ENCODE measurements at regions not wholly inside any gene's neighbourhood (a gene's known extent, or its start where the extent isn't known, plus 50 kb on each side); places are given as distances from the start of the nearest gene placed in this dataset.

DNA sequence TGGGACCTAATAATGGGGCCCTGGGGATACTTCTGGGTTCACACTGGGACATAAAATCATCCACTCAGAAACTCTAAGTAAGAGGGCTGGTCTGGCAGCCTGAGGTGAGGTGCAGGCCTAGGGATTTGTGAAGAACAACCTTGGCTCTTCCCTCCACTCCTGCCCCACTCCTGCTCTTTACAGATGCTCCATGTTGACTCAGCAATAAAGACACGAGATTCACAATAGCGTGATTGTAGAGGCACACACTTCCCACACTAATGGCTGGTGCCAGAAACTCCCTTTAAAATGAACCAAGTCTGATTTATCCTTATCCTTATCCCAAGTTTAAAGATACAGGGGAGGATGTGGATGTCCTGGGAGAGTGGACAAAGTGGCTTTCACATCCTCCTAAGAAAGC is 228.2 kb downstream of the ACTR3 start:
- H3K79me2 ChIP-seq (ENCODE audit: insufficient read depth, low read depth, low read length), result no peaks in the 10 kb centered on the region

DNA sequence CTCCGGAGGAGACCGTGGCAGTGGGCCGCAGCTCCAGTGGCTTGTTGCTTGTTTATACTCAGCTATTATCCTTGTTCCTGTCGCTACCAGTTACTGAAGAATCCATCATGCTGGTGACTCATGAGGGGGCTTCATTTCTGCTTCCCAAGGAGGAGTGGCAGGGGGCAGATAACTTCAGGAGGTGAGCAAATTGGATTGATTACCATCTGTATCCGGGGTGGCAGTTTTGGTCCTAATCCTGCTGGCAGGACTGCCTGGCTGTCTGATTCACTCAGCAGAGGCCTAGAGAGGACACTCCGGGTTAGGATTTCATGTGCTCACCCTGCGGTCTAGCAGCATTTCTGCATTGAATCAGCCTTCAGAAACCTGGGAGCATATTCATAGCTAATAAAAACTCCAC is 230.0 kb downstream of the ACTR3 start:
- no peak overlapping the region for H2AFZ ChIP-seq (ENCODE audit: low read length)
- H3K79me2 ChIP-seq (ENCODE audit: insufficient read depth, low read depth, low read length), result no peaks in the 10 kb centered on the region
- H4K20me1 ChIP-seq (ENCODE audit: insufficient read depth, low read length), result no peaks in the 10 kb centered on the region
- H3K4me1 ChIP-seq (ENCODE audit: insufficient read depth, low read length, poor library complexity, severe bottlenecking), result no peaks in the 10 kb centered on the region
- H3K4me2 ChIP-seq (ENCODE audit: low read length), result no peak overlapping the region
- TF ChIP-seq, protein P1, sequence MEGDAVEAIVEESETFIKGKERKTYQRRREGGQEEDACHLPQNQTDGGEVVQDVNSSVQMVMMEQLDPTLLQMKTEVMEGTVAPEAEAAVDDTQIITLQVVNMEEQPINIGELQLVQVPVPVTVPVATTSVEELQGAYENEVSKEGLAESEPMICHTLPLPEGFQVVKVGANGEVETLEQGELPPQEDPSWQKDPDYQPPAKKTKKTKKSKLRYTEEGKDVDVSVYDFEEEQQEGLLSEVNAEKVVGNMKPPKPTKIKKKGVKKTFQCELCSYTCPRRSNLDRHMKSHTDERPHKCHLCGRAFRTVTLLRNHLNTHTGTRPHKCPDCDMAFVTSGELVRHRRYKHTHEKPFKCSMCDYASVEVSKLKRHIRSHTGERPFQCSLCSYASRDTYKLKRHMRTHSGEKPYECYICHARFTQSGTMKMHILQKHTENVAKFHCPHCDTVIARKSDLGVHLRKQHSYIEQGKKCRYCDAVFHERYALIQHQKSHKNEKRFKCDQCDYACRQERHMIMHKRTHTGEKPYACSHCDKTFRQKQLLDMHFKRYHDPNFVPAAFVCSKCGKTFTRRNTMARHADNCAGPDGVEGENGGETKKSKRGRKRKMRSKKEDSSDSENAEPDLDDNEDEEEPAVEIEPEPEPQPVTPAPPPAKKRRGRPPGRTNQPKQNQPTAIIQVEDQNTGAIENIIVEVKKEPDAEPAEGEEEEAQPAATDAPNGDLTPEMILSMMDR (conservative IDR thresholded peaks at IDR 0.05; ENCODE audit: low read length), result no peak
- no peak for TF ChIP-seq EZH2phosphoT487 (IDR thresholded peaks at IDR 0.05; ENCODE audit: borderline replicate concordance, low read depth, low read length)
- H3K9me3 ChIP-seq (ENCODE audit: low read length), result no peaks in the 10 kb centered on the region
- no TSS peak for BruUV-seq (replicated peaks)
- CTCF ChIA-PET (ENCODE audit: unreplicated experiment), result no interaction called here
- H3K27ac ChIP-seq (ENCODE audit: low read depth, low read length, poor library complexity, severe bottlenecking), result no peak overlapping the region
- H3K4me3 ChIP-seq (ENCODE audit: low read depth, low read length, poor library complexity, severe bottlenecking), result no peak overlapping the region
- intact Hi-C loops (cut with micrococcal nuclease; ENCODE audit: unreplicated experiment), result no loop called here
- H3K9me2 ChIP-seq (ENCODE audit: insufficient read depth, low read length), result no peaks in the 10 kb centered on the region
- no peak for DNase-seq (ENCODE audit: low spot score)
- no peaks in the 10 kb centered on the region for H3K36me3 ChIP-seq (ENCODE audit: insufficient read depth, low read length)
- POLR2A ChIA-PET, result interaction anchor here (1.1 kb wide), 1 partner anchor 12 kb away, joined by 3 read pairs; no protein-coding TSS in a partner anchor

More for the DNA sequence above, 228.2 kb downstream of the ACTR3 start:
- Histone ChIP-seq H3K36me3 (ENCODE audit: insufficient read depth, low read length) (no peaks in the 10 kb centered on the region), H3K4me3 (ENCODE audit: low read depth, low read length, poor library complexity, severe bottlenecking) (no peak overlapping the region), H2AFZ (ENCODE audit: low read length) (no peak overlapping the region), H4K20me1 (ENCODE audit: insufficient read depth, low read length) (no peaks in the 10 kb centered on the region), H3K27ac (ENCODE audit: low read depth, low read length, poor library complexity, severe bottlenecking) (no peak overlapping the region), H3K4me2 (ENCODE audit: low read length) (no peak overlapping the region), H3K4me1 (ENCODE audit: insufficient read depth, low read length, poor library complexity, severe bottlenecking) (no peaks in the 10 kb centered on the region), H3K9me3 (ENCODE audit: low read length) (no peaks in the 10 kb centered on the region), H3K9me2 (ENCODE audit: insufficient read depth, low read length) (no peaks in the 10 kb centered on the region)
- ChIA-PET POLR2A (interaction anchor here (0.8 kb wide), 1 partner anchor 33 kb away, joined by 3 read pairs; no protein-coding TSS in a partner anchor), CTCF (ENCODE audit: unreplicated experiment) (no interaction called here)
- DNase-seq (ENCODE audit: low spot score), result no peak
- no TSS peak for BruUV-seq (replicated peaks)
- intact Hi-C loops (cut with micrococcal nuclease; ENCODE audit: unreplicated experiment), result no loop called here
- TF ChIP-seq, protein P1 (conservative IDR thresholded peaks at IDR 0.05; ENCODE audit: low read length), result no peak
- TF ChIP-seq EZH2phosphoT487 (IDR thresholded peaks at IDR 0.05; ENCODE audit: borderline replicate concordance, low read depth, low read length), result no peak

DNA sequence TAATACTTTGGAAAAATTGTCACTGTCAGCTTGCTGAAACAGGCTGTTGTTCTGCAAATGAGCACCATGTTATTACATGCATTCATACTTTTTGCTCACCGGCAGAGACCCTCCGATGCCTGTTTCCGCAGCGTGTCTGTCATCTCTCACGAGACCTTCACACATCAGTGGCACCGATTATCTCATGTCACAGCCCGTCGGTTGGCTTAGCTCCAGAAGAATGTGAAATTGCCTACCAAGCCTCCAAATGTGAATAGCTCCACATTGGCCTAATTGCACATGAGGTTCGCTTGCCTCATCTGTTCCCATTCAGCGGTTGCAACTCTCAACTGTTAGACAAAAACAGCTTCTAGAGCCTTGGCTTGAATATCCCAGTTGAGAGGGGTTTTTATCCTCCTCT is 233.0 kb downstream of the ACTR3 start:
- CTCF ChIA-PET (ENCODE audit: unreplicated experiment), result no interaction called here
- Histone ChIP-seq H3K36me3 (ENCODE audit: insufficient read depth, low read length) (no peaks in the 10 kb centered on the region), H3K9me2 (ENCODE audit: insufficient read depth, low read length) (no peaks in the 10 kb centered on the region), H4K20me1 (ENCODE audit: insufficient read depth, low read length) (no peaks in the 10 kb centered on the region), H3K9me3 (ENCODE audit: low read length) (no peaks in the 10 kb centered on the region), H3K79me2 (ENCODE audit: insufficient read depth, low read depth, low read length) (no peaks in the 10 kb centered on the region), H2AFZ (ENCODE audit: low read length) (no peak overlapping the region), H3K27ac (ENCODE audit: low read depth, low read length, poor library complexity, severe bottlenecking) (no peak overlapping the region), H3K4me1 (ENCODE audit: insufficient read depth, low read length, poor library complexity, severe bottlenecking) (no peaks in the 10 kb centered on the region), H3K4me2 (ENCODE audit: low read length) (no peak overlapping the region), H3K4me3 (ENCODE audit: low read depth, low read length, poor library complexity, severe bottlenecking) (no peak overlapping the region)
- POLR2A ChIA-PET, result interaction anchor here (1.5 kb wide), 1 partner anchor 10 kb away, joined by 3 read pairs; no protein-coding TSS in a partner anchor
- no peak for DNase-seq (ENCODE audit: low spot score)
- BruUV-seq (replicated peaks), result no TSS peak
- intact Hi-C loops (cut with micrococcal nuclease; ENCODE audit: unreplicated experiment), result no loop called here
- TF ChIP-seq EZH2phosphoT487 (IDR thresholded peaks at IDR 0.05; ENCODE audit: borderline replicate concordance, low read depth, low read length), result no peak
- TF ChIP-seq, protein P1 (conservative IDR thresholded peaks at IDR 0.05; ENCODE audit: low read length), result no peak

Measured in OCI-LY7 (cell line).